GM19043 (cell line): ENCODE measurements at regions not wholly inside any gene's neighbourhood (a gene's known extent, or its start where the extent isn't known, plus 50 kb on each side); places are given as distances from the start of the nearest gene placed in this dataset.
A peak's percentile ranks its signal among the peaks of the same experiment; 100 is the strongest.

Source experiments
- ATAC-seq: cut with Tn5 transposase; IDR thresholded peaks from one replicate; pipeline ENCODE4 v1.9.1; 2021; ENCODE audit warnings: low read depth; ENCODE audit not compliant: unreplicated experiment

GRCh38 chr6:138577151-138577915, 78.0 kb upstream of the NHSL1 start:
- peak; percentile 52 for ATAC-seq

DNA sequence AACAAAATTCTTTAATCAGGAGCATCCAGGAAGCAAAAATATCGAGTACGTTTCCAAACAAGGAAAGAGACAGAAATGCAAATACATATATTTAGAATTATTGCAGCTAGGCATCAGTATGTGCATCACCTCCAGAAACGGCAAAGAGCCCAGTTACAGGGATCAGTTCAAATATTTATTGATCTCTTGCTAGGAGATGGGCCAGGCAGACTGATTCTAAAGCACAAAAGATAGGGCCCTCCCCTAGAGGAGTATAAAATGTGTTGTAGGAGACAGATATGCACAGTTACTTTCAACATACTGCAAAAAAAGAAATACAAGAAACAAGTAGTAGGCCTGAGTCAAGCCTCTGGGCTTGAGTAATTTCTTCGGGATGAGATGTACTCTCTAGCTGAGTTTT, 80.7 kb upstream of the NHSL1 start:
- ATAC-seq: no peak

GRCh38 chr6:138580801-138581200, 81.5 kb upstream of the NHSL1 start:
- no peak for ATAC-seq

DNA sequence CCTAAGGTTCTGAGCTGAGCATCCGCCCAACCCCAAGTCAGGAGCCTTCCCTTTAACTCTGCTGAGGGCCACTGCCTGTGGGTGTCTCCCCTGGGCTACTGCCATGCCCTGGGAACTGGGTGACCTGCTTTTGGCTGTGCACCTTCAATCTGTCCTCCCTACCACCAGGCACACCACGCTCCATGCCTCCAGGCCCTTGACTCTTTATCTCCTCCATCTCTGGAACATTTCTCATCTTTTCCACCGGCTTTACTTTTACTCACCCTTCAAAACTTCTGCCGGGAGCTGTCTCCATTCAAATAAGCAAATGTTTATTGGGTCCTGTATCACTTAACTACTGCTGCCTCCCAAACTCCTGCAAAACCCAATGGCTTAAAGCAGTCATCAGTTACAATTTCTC, 83.3 kb upstream of the NHSL1 start:
- no peak for ATAC-seq

DNA sequence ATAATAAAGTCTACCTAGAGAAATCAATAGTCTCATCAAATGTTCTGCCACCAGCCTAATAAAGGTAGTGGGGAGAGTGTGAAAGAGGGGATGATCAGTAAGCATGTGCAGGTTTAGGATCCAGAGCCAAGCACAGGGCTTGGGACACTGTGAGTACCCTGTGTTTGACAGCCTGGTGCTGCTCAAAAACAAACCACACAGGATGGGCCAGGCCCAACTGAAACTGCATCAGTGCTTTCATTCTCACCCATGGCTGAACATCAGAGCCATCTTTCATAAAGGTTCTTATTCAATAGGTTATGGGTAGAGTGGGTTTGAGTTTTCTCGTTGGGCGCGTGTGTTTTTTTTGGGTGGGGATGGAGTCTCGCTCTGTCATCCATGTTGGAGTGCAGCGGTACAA, 87.3 kb upstream of the NHSL1 start:
- no peak for ATAC-seq

GRCh38 chr6:138588805-138589434, 89.6 kb upstream of the NHSL1 start:
- ATAC-seq: no peak

DNA sequence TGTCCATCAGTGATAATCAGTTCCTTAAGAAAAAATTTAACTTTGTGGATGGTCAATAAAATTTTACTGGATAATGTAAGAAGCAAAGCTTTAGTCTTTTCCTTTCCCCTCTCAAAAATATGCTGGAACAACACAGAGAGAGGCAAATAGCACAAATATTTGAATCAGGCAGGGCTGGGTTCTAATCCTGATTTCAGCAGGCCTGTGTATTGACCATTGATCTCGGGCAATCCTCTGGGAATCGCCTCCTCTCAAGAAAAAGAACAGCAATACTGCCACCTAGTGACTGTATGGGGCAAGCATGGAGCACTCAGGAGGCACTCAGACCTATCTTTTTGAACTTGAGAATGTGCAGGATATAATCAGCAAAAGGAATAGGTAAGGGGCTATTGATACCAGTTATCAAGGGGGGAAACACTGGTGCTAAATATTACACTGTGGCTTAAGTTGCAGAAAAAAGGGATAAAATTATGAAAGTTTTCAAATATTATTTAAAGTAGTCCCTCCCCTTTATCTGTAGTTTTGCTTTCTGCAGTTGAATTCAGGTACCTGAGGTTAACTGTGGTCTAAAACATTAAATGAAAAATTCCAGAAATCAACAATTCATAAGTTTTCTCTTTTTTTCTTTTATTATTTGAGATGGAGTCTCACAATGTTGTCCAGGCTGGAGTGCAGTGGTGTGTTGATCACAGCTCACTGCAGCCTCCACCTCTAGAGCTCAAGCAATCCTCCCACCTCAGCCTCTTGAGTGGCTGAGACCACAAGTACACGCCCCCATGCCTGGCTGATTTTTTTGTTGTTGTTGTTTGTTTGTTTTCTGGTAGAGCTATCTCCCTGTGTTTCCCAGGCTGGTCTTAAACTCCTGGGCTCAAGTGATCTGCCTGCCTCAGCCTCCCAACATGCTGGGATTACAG, 91.8 kb upstream of the NHSL1 start:
- ATAC-seq: no peak

DNA sequence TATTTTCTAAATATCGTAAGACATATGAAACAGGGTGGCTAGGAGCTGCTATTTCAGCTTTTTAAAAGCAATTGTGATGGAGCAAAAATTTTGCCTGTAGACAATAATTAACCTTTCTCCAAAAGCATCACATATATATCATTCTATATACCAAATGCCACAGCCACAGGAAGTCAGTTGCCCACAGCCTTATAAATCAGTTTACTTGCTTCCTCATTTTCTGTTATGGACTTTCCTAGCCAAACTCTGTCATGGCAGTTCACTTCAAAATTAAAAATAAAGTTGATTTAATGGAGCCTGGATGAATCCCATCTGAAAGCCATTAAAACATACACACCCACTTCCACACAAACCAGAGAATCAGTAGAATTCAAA, 93.4 kb upstream of the NHSL1 start:
- peak; percentile 52 for ATAC-seq

DNA sequence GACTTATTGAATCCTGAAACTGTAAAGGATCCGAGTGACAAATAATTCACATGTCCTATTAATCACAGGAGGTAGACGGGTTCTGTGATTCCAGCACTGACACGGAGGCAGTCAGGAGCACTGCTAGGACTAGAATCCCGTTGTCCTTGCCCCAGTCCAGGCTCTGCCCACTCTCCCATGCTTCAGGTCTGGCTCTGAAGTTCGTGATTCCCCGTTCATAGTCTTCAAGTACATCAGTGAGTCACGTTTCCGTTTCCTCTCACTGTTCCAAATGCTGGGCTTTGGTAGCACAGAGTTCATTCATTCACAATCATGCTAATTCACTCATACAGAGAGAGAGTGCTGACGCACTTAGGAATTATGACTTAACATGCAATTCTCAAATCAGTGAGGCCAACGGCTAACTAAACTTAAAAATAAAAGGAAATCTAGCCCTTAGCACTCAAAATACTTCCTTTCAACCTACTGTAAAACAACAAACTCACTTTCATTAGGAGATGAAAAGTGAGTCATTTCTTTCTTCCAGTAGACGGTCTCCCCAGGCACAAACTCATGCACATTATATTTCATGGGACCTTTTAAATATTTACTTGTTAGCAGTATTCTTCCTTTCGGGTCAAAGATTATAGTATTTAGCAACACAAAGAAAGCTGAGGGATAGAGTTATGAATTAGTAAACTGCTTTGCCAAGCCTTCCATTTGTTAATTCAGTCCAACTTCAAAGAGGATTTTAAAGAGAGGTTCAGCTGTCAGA, 94.0 kb upstream of the NHSL1 start:
- ATAC-seq: peak; percentile 64

- ATAC-seq: no peak
These were observed 94.8 kb upstream of the NHSL1 start for GRCh38 chr6:138593909-138594757.

GRCh38 chr6:138594758-138595140, 95.5 kb upstream of the NHSL1 start:
- ATAC-seq: no peak

GRCh38 chr6:138596126-138596525, 96.8 kb upstream of the NHSL1 start:
- no peak for ATAC-seq

DNA sequence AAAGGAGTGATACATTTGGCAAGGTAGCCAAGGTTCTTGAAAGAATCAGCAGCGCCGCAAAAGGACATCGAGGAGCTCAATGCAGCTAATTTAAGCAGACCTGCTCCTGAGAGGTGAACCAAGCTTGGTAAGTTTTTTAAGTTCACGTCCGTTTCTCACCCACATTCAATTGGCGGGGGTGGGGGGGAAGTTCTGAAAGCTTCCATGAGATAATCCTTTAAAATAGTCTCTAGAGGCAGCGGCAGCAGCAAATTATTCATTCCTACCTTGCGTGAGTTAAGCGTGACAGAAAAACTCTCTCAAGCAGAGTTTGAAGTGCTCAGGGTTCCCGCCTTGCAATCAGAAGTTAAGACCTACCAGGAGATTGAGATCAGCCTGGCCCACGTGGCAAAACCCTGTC, 97.3 kb upstream of the NHSL1 start:
- ATAC-seq: no peak

GRCh38 chr6:138597336-138597735, 98.0 kb upstream of the NHSL1 start:
- no peak for ATAC-seq

- no peak for ATAC-seq
These were observed 99.4 kb upstream of the NHSL1 start for GRCh38 chr6:138598562-138599173.

DNA sequence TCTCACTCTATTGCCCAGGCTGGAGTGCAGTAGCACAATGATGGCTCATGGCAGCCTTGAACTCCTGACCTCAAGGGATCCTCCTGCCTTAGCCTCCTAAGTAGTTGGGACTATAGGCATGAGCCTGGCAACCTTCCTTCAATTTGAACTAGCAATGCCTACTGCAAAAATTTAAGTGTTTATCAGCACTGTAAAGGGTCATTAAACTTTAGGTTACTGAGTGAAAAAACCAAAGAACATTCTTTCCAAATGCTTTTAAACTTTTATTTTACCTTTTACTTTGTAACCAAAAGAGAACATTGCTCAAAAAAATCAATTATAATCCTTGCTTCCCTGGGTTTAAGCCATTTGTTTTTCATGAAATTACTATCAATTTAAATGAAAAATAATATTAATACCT, 101.0 kb upstream of the NHSL1 start:
- ATAC-seq: no peak

- ATAC-seq: no peak
These were observed 101.4 kb upstream of the NHSL1 start for GRCh38 chr6:138600726-138601125.

DNA sequence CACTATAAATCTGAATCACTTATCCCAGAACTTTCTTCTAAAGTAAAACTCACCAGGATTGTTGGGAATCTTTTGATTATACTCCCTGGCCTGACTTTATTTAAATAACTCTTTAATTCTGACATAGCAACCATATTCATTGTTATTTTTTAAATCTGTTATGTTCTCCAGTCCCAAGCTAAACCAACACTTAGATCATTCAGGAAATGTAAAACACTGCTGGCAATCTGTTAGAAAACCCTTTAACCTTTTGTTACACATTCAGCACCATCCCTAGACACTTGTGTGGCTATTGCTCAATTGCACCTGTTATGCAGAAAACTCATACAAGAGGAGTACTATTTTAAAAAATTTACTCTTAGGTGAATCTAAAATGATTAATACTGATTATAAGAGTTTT, 101.8 kb upstream of the NHSL1 start:
- no peak for ATAC-seq

DNA sequence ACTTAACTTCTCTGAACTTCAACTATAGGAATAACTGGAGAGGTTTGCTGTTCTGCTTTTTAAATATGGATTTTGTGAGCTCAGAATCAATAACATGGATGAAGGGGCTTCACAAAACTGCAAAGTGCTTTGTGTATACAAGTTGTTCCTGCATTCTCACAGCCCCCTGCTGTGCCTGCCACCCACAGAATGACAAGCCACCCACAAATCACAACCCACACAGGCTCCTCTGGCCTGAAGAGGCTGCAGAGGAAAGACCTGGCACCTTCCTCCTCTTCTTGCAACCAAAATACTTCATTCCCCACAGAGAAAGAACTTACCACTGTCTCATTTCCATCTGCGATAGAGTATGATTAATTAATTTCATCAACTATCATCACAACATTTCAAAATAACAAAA, 106.7 kb upstream of the NHSL1 start:
- ATAC-seq: no peak
